ENCODE measurements at regions not wholly inside any gene's neighbourhood (a gene's known extent, or its start where the extent isn't known, plus 50 kb on each side); places are given as distances from the start of the nearest gene placed in this dataset.
"Not testable (repeated sequence)": the region's sequence is repeated elsewhere in the genome, so short reads cannot be mapped to it uniquely, and the experiment has no call there.

DNA sequence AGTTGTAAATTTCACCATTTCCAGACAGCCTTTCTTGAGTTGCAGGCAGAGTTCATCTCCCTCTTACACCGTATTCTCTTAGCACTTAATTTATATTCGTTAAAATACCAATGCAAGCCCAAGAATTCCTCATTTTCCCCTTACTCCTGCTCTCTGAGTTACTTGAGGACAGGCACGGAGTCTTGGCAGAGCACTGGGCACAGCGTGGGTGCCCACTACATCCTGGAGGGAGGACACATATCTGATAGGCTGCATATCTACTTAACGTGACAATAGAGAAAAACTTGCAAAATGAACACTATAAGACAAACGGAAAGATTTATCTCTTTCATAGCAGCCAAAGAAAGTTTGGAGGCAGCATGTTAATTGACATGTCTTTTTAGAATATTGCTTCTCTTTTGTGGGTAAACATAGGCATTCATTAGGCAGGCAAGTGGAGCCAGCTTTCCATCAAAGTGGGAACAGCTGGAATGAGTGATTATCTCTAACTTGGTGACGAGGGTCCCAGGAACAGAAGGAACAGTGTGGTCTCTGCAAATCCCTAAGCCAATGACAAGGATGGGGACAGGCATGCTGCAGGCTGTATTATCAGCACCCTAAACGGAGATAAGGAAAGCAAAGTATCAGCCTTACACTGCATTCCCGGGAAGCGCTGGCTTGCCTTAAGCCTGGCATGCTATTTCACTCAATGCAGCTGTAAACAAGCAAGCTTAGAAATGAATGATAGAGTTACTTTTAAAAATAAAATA is 116.5 kb downstream of the RTP4 start:
- no peak for DNase-seq (ENCODE audit: low read depth in 2 of 3, low spot score in 2 of 3)

DNA sequence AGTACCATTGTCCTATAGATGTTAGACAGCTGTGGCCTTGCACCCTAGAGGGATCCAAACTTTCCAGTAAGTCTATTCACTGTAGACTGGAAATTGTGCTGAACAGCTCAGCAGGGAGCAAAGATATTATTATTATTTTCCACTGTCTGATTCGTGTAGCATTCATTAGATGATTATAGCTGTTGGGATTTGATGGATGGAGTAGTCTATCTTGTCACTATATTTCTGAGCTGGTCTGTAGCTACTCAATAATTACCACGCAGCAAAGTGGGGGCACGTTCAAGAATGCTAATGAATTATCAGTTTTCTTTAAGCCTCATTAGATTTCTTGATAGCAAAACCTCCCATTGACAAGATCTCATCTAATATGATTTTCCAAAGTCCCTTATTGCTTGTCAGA is 113.2 kb downstream of the RTP4 start:
- DNase-seq (ENCODE audit: low read depth in 2 of 3, low spot score in 2 of 3), result no peak

DNA sequence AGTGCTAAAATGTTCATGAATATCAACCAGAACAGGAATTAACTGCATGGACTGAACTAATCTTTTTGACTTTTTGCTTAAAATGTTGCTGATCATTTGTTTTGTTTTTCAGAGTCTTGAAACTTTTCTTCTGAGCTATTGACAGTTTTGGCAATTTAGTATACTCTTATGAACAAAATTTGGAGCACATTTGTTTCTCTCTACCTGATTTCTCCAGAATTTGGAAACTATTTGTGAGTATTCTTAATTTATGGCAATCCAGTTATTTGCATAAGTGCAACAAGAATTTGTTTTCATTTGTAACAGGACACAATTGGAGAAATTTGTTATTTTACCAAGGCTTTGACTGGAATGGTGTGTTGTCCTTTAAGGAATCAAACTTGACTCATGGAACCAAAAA is 107.4 kb downstream of the RTP4 start:
- DNase-seq (ENCODE audit: low read depth in 2 of 3, low spot score in 2 of 3), result not testable (repeated sequence)

DNA sequence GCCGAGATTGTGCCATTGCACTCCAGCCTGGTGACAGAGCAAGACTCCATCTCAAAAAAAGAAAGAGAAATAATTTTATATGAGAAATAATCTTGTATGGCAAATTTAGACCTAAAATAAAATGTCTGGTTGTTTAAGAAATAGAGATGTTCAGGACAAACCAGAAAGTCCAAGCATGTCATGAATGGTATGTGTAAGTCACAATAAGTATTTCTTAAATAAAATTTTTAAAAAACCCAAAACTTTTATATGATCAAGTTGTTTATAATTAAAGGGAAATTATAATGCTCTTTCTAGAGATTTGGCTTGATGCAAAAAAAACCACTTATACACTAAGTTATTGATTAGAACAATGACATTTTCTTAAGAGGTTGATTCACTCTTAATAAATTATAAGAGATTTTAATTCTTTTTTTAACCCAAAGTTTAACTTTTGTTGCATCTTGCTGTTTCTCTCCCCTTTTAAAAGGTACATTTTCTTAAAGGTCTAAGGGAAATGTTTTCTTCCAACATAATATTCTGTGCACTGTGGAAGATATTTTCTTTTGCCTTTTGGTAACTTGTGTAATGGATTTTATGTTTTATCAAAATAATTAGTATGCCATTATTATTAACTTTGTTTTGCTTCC is 105.7 kb downstream of the RTP4 start:
- DNase-seq (ENCODE audit: low read depth in 2 of 3, low spot score in 2 of 3), result no peak

DNA sequence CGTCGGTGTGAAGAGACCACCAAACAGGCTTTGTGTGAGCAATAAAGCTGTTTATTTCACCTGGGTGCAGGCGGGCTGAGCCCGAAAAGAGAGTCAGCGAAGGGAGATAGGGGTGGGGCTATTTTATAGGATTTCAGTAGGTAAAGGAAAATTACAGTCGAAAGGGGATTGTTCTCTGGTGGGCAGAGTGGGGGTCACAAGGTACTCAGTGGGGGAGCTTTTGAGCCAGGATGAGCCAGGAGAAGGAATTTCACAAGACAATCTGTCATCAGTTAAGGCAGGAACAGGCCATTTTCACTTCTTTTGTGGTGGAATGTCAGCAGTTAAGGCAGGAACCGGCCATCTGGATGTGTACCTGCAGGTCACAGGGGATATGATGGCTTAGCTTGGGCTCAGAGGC is 98.1 kb downstream of the RTP4 start:
- not testable (repeated sequence) for DNase-seq (ENCODE audit: low read depth in 2 of 3, low spot score in 2 of 3)

DNA sequence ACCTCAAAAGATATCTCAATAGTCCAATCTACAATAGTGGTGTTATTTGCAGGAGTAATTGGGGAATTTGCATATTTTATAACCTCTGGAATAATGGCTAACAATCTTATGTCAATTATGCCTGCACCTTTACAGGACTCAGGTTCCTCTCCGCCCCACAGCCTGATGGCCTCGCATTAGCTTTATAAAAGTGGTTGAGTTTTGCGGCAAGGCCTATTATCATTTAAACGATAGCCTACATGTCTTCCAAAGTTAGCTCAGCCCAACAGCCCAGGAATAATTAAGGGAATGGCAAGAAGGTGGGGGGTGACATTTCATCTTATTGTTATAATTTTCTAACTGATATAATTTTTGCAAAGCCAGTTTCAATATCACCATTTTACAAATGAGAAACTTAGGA is 97.3 kb downstream of the RTP4 start:
- DNase-seq (ENCODE audit: low read depth in 2 of 3, low spot score in 2 of 3), result no peak

DNA sequence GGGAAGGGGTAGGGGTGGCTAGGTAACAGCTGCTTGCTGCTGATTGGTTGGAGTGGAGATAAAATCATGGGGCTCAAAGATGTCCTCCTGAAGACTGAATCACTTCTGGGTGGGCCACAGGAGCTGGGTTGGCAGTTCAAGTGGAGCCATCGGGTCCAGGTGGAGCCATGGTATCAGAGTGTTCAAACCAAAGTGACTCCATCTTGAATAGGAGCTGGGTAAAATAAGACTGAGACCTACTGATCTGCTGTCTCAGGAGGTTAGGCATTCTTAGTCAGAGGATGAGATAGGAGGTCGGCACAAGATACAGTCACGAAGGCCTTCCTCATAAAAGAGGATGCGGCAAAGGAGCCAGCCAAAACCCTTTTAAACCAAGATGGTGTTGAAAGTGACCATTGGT is 96.5 kb downstream of the RTP4 start:
- DNase-seq (ENCODE audit: low read depth in 2 of 3, low spot score in 2 of 3), result no peak

DNA sequence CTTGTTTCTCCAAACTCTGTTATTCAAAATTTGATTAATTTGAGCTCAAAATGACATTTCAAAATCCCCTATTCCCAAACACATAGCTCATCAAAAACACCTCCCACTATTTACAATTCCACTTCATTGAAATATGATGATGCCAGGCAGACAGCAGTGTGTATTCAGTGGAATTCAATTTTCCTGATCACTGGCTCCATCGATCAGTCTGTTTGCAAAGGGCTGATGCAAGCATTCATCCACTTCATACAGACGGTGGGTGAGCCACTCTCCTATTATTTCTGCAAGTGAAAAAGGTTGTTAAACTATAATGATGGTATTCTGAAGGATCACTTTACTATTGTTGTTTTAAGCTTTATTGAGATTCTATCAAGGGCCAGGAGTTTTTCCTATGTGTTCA is 90.7 kb downstream of the RTP4 start:
- no peak for DNase-seq (ENCODE audit: low read depth in 2 of 3, low spot score in 2 of 3)

DNA sequence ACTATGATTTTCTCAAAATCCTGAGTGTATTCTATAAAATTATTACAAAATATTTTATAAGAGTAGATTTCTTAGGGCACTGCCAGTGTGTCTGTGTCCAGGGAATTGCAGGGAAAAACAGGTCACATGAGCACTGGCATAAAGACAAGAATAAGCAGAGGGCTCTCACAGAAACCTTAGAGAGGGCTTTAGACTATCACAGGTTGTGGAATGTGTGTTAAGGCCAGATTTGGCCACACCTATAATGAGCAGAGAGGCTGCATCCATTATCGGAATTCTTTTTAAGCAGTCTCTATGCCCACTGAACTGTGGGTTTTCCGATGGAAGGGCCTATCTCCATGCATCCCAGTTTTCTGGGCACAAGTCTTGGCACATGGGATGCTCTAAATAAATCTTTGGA is 90.2 kb downstream of the RTP4 start:
- DNase-seq (ENCODE audit: low read depth in 2 of 3, low spot score in 2 of 3), result no peak

DNA sequence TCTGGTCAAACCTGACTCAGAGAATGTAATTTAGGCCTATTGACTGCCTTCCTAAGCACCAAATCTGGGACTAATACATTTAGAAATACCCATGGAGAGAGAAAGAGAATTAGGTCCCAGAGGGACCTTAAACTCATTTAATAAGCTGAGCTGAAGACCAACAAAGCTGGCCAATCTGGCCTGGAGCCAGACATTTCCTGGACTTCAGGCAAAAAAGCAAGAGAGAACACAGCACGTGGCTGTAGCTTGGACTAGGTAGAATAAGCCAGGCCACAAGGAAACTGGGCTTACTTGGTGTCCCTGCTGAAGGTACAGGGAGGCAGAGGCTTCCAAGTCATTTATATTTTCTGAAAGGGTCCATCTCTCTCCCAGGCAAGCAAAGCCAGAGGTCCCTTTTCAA is 88.1 kb downstream of the RTP4 start:
- no peak for DNase-seq (ENCODE audit: low read depth in 2 of 3, low spot score in 2 of 3)

DNA sequence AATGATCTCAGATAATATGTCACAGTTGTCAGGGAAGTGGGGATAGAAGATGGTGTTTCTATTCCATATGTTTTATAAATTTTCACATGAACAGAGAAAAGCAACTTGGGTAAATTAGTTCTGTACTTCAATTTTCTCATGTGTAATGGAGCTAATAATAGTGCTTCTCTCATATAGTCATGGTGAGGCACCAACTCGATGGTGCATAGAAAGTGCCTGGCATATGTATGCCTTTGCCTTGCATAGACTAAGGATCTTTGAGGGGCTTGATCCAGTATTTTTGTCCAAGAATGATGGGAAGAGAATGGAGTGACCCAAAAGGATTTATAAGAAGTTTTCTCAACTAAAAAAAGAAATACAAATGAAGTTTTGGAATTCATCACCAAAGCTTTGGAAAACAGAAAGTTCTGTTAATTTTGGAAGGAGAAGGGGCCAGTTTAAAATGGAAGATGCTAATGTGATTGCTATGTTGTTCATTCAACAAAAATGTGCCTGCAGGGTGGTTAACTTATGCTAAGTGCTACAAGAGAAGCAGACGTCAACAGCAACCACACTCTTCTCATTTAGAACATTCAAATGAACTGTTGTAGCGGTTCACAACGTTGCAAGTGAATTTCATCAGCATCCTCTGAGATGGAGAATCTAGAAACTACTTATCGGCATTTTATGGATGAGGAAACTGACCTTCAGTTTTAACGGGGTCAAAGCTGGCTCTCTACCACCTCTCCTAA is 86.1 kb downstream of the RTP4 start:
- no peak for DNase-seq (ENCODE audit: low read depth in 2 of 3, low spot score in 2 of 3)

DNA sequence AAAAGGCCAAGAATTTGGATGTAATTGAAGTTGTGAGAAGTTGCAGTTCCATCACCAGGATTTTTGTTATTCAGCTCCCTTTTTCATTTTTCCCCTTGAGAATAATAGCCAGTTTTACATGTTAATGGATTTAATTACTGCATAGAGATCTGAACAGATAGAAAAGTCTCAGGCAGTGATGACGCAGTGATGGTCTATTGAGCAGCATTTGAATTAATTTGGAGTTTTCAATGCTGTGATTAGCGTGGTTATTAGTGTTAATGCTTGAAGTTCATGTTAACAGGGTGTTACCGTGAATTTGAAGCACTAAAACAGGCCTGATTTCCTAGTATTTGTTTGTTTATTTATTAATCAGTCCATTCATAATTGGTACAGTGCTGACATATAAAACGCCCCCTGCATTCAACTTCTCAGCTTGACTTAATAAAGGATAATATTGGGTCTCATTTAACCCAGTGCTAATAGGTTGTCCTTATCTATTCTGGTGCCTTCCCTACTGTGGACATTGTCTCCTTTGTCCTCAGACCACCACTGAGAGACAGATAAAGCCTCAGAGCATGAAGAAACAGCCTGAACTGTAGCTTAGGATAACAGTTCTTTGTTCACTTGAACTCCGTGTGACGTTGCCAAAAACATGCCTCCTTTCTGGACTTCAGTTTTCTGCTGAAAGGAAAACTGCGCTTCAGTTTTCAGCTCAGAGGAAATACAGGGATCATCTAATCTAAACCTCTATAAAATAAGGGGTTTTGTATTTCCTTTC is 82.4 kb downstream of the RTP4 start:
- DNase-seq (ENCODE audit: low read depth in 2 of 3, low spot score in 2 of 3), result no peak

DNA sequence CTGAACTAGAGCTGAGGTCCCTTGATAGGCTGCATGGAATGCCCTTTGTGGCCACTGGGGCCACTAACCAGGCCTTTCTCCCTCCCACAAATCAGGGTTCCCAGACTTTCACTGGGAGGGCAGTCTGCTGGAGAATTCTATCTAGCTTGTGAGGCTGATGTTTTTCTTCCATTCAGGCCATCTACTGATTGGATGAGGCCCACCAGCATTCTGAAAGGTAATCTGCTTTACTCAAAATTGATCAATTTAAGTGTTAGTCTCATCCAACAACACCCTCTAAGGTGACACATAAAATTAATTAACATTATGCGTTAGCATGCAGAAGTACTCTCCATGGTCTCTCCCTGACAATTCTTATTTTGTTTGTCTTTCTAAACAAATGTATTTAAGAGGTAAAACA is 80.5 kb downstream of the RTP4 start:
- DNase-seq (ENCODE audit: low read depth in 2 of 3, low spot score in 2 of 3), result no peak

DNA sequence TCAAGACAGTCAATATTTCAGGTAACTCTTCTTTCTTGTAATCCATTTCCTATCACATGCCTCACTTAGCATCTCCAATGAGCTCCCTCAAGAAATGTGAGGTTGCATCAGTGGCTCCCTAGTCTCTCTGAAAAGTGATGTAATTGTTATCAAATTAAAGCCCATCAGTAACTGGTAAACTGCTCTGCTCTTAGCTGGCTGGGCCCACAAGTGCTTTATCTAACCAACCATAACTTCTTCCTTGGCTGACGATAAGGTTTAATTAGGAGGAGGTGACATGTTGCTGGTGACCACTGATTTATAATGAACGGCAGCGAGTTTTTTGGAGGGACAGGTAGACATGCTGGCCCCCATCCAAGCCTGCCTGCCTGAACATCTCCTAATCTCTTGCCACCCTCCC is 79.6 kb downstream of the RTP4 start:
- DNase-seq (ENCODE audit: low read depth in 2 of 3, low spot score in 2 of 3), result no peak

DNA sequence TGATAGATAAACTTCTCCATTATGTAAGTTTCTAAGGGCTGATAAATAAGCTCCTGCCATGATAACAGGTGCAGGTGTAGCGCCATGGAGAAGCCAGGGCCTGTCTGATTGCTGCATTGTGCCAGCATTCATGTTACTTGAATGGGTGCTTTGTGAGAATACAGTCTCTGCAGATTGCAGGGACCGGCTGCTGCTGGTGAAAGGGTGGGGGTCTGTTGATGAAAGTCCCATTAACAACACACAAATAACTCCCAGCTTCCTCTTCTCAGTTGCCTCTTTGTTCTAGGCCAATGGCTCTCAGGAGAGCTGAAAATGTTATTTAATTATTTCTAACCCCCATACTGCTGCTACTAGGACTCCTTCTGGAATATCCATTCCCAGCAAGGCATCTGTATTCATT is 77.2 kb downstream of the RTP4 start:
- no peak for DNase-seq (ENCODE audit: low read depth in 2 of 3, low spot score in 2 of 3)

DNA sequence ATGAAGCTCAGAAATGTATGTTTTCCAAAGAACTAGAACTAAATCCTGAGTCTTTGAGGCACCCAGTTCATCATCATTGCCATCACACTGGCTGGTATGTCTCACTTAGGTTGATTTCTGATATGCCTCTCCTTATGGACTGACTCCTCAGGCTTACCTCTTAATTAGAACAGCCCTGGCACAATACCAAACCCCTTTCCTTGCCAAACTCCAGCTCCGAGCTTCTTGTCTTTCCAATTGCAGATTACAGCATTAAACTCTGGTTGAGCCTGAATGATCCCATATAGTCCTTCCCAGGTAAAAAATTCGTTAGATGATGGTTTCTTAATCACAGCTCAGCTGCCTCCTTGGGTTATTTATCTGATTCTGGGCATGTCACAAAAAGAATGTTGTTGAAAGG is 66.3 kb downstream of the RTP4 start:
- no peak for DNase-seq (ENCODE audit: low read depth in 2 of 3, low spot score in 2 of 3)

DNA sequence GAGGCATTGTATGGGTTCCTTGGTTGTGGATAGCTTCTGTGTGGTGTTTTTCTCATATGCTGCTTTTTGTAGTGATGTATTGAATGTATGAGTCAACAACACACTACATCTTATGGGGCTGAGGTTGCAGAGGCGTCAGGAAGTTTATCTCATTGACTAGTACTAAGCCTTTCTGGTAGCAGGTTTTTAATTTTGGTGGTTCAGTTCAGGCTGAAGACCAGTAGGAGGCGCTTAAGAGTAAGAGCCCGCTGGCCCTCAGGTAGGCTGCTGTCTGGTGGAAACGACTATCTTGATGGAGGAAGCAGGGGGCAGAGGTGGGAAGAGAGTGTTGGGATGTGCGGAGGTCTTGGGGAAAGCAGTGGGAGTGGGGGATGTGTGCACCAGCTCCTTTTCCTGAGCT is 62.4 kb downstream of the RTP4 start:
- no peak for DNase-seq (ENCODE audit: low read depth in 2 of 3, low spot score in 2 of 3)
